ENCODE measurements at regions not wholly inside any gene's neighbourhood (a gene's known extent, or its start where the extent isn't known, plus 50 kb on each side); places are given as distances from the start of the nearest gene placed in this dataset.

GRCh38 chr18:39380866-39381265 lies 1815.3 kb upstream of the CELF4 start:
- peaks cover 0 to 8% of the 10 kb centered on the region in 2 donors for H3K9me3 Mint-ChIP-seq
- TF ChIP-seq, protein P1, sequence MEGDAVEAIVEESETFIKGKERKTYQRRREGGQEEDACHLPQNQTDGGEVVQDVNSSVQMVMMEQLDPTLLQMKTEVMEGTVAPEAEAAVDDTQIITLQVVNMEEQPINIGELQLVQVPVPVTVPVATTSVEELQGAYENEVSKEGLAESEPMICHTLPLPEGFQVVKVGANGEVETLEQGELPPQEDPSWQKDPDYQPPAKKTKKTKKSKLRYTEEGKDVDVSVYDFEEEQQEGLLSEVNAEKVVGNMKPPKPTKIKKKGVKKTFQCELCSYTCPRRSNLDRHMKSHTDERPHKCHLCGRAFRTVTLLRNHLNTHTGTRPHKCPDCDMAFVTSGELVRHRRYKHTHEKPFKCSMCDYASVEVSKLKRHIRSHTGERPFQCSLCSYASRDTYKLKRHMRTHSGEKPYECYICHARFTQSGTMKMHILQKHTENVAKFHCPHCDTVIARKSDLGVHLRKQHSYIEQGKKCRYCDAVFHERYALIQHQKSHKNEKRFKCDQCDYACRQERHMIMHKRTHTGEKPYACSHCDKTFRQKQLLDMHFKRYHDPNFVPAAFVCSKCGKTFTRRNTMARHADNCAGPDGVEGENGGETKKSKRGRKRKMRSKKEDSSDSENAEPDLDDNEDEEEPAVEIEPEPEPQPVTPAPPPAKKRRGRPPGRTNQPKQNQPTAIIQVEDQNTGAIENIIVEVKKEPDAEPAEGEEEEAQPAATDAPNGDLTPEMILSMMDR (IDR thresholded peaks at IDR 0.05), result no peak
- ATAC-seq (no peak), DNase-seq (no peak)
- H3K9me3 ChIP-seq (ENCODE audit: control insufficient read depth, insufficient read depth, low read length), result no peaks in the 10 kb centered on the region
- H3K36me3 ChIP-seq (ENCODE audit: control insufficient read depth, insufficient read depth, low read length), result no peaks in the 10 kb centered on the region
- H3K4me3 Mint-ChIP-seq, result no peak overlapping the region
- H3K4me1 Mint-ChIP-seq, result no peaks in the 10 kb centered on the region
- no peaks in the 10 kb centered on the region for H3K27me3 ChIP-seq (ENCODE audit: control insufficient read depth, insufficient read depth, low read length)
- H3K27ac ChIP-seq (ENCODE audit: low read length), result no peak overlapping the region
- no peaks in the 10 kb centered on the region for H3K27me3 Mint-ChIP-seq (ENCODE audit: low read depth in 2 of 2)
- WGBS (ENCODE audit: insufficient coverage), result 90% methylated on average over 9 of the region's 9 CpGs
- intact Hi-C loops (cut with micrococcal nuclease), result no loop called here
- H3K36me3 Mint-ChIP-seq, result no peaks in the 10 kb centered on the region
- H3K27ac Mint-ChIP-seq, result no peak overlapping the region
- no peaks in the 10 kb centered on the region for H3K4me1 ChIP-seq (ENCODE audit: control insufficient read depth, insufficient read depth, low read length)
- H3K4me3 ChIP-seq (ENCODE audit: low read length), result no peak overlapping the region

DNA sequence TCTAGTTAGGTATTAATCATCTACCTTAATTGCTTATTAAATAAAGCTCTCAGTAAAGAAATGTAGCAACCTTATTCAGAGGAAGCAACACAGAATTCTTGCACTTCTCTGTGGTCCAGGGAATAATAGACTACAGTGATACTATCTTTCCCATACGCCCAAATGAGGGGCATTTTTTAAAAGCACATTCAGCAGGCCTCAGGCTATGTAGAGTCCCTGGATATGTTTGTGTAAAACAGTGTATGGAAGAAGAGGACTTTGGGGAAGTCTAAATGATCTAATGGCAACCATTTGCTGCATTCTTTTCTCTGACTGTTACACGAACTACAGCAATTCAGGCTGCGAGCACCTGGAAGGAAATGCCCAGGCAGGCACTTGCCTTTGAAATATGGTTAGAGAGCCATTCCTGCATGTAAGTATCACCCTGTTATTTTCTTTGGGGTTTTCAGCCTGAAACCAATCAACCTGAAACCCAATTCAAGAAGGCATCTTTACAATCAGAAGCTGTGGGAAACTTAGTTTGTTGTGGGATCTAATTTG lies 1814.7 kb upstream of the CELF4 start:
- intact Hi-C loops (cut with micrococcal nuclease), result no loop called here
- WGBS (ENCODE audit: insufficient coverage), result 82% methylated on average over 3 of the region's 3 CpGs
- H3K27me3 ChIP-seq (ENCODE audit: control insufficient read depth, insufficient read depth, low read length), result no peaks in the 10 kb centered on the region
- DNase-seq (no peak), ATAC-seq (no peak)
- H3K4me1 ChIP-seq (ENCODE audit: control insufficient read depth, insufficient read depth, low read length), result no peaks in the 10 kb centered on the region
- no peaks in the 10 kb centered on the region for H3K9me3 ChIP-seq (ENCODE audit: control insufficient read depth, insufficient read depth, low read length)
- Mint-ChIP-seq H3K27me3 (ENCODE audit: low read depth in 2 of 2) (no peaks in the 10 kb centered on the region), H3K27ac (no peak overlapping the region), H3K4me3 (no peak overlapping the region), H3K4me1 (no peaks in the 10 kb centered on the region), H3K36me3 (no peaks in the 10 kb centered on the region), H3K9me3 (peaks cover 0 to 7% of the 10 kb centered on the region in 2 donors)
- TF ChIP-seq, protein P1 (IDR thresholded peaks at IDR 0.05), result no peak
- H3K4me3 ChIP-seq (ENCODE audit: low read length), result no peak overlapping the region
- H3K36me3 ChIP-seq (ENCODE audit: control insufficient read depth, insufficient read depth, low read length), result no peaks in the 10 kb centered on the region
- no peak overlapping the region for H3K27ac ChIP-seq (ENCODE audit: low read length)

DNA sequence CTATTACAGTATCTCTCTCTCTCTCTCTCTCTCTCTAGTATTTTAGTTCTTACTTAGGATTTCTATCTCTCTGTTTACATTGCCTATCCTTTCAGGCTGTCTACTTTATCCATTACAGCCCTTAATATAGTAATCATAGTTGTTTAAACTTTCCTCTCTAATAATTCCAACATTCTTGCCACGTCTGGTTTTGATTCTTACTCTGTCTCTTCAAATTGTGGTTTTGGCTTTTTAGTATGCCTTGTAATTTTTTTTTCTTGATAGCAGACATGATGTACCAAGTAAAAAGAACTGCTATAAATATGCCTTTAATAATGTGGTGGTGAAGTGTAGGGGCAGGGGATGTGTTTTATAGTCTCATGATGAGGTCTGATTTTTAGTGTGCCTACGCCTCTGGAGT lies 1809.5 kb upstream of the CELF4 start:
- no peaks in the 10 kb centered on the region for H3K4me1 Mint-ChIP-seq
- Histone ChIP-seq H3K4me3 (ENCODE audit: low read length) (no peak overlapping the region), H3K9me3 (ENCODE audit: control insufficient read depth, insufficient read depth, low read length) (no peaks in the 10 kb centered on the region), H3K4me1 (ENCODE audit: control insufficient read depth, insufficient read depth, low read length) (no peaks in the 10 kb centered on the region), H3K27ac (ENCODE audit: low read length) (no peak overlapping the region), H3K36me3 (ENCODE audit: control insufficient read depth, insufficient read depth, low read length) (no peaks in the 10 kb centered on the region), H3K27me3 (ENCODE audit: control insufficient read depth, insufficient read depth, low read length) (no peaks in the 10 kb centered on the region)
- intact Hi-C loops (cut with micrococcal nuclease), result no loop called here
- peaks cover 6 to 25% of the 10 kb centered on the region in 2 donors for H3K9me3 Mint-ChIP-seq
- ATAC-seq (no peak), DNase-seq (no peak)
- no peaks in the 10 kb centered on the region for H3K27me3 Mint-ChIP-seq (ENCODE audit: low read depth in 2 of 2)
- 80% methylated on average over 2 of the region's 2 CpGs for WGBS (ENCODE audit: insufficient coverage)
- H3K4me3 Mint-ChIP-seq, result no peak overlapping the region
- TF ChIP-seq, protein P1 (IDR thresholded peaks at IDR 0.05), result no peak
- no peaks in the 10 kb centered on the region for H3K36me3 Mint-ChIP-seq
- no peak overlapping the region for H3K27ac Mint-ChIP-seq

DNA sequence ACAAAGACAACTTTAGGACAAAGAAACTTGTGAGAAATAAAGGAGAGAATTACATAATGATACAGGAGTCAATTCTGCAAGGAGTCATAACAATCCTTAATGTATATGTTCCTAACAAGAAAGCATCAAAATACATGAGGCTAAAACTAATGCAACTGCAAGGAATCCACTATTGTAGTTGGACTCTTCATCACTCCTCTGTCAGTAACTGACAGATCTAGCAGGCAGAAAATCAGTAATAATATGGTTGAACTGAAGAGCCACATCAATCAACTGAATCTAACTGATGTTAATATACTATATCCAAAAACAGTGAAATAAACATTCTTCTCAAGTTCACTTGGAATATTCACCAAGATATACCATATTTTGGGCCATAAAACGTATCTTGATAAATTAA lies 1806.4 kb upstream of the CELF4 start:
- no peaks in the 10 kb centered on the region for H3K4me1 ChIP-seq (ENCODE audit: control insufficient read depth, insufficient read depth, low read length)
- ATAC-seq (no peak), DNase-seq (no peak)
- TF ChIP-seq, protein P1 (IDR thresholded peaks at IDR 0.05), result no peak
- Mint-ChIP-seq H3K36me3 (no peaks in the 10 kb centered on the region), H3K4me1 (no peaks in the 10 kb centered on the region), H3K9me3 (peaks cover 6 to 20% of the 10 kb centered on the region in 2 donors), H3K27ac (no peak overlapping the region), H3K27me3 (ENCODE audit: low read depth in 2 of 2) (no peaks in the 10 kb centered on the region), H3K4me3 (no peak overlapping the region)
- WGBS (ENCODE audit: insufficient coverage), result no CpG with 5 or more reads among the region's 1 CpG
- intact Hi-C loops (cut with micrococcal nuclease), result no loop called here
- H3K36me3 ChIP-seq (ENCODE audit: control insufficient read depth, insufficient read depth, low read length), result no peaks in the 10 kb centered on the region
- no peaks in the 10 kb centered on the region for H3K27me3 ChIP-seq (ENCODE audit: control insufficient read depth, insufficient read depth, low read length)
- H3K9me3 ChIP-seq (ENCODE audit: control insufficient read depth, insufficient read depth, low read length), result peaks cover 2% of the 10 kb centered on the region
- no peak overlapping the region for H3K4me3 ChIP-seq (ENCODE audit: low read length)
- no peak overlapping the region for H3K27ac ChIP-seq (ENCODE audit: low read length)
